Posterior cingulate gyrus (tissue), 11 donors: ENCODE measurements at regions not wholly inside any gene's neighbourhood (a gene's known extent, or its start where the extent isn't known, plus 50 kb on each side); places are given as distances from the start of the nearest gene placed in this dataset.
A peak's percentile ranks its signal among the peaks of the same experiment; 100 is the strongest.
"Not testable (repeated sequence)": the region's sequence is repeated elsewhere in the genome, so short reads cannot be mapped to it uniquely, and the experiment has no call there.

Experiments
- DNase-seq, 10 donors: peaks; one replicate each; pipeline versions ENCODE4 v3.0.0 to v3.0.0-alpha.2; 2020 to 2021; ENCODE audit warnings: mixed read lengths in 3 of 10
- intact Hi-C: fragments of 100-400 bp; cut with DNase I; formaldehyde crosslinking; loops from one replicate; pipeline ENCODE4 v1.15.1; 2023

DNA sequence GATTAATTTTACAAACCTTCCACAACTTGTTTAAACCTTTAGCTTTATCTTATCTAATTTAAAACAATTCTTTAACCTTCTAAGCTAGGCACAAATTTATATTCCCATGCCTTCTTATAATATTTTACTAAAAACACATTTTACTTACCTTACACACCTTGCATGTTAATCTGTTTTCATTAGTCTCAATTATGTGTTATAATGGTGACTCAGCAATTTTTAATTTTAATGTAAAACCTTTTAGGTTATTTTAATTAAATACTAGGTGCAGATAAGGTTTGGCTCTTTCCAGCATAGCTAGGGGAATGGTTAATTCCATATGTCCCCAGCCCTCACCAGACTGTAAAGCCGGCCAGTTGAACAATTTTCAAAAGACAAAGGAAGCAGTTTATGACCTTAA lies 264.6 kb upstream of the SGO1 start:
- intact Hi-C loops: no loop called here
- no peak for DNase-seq

DNA sequence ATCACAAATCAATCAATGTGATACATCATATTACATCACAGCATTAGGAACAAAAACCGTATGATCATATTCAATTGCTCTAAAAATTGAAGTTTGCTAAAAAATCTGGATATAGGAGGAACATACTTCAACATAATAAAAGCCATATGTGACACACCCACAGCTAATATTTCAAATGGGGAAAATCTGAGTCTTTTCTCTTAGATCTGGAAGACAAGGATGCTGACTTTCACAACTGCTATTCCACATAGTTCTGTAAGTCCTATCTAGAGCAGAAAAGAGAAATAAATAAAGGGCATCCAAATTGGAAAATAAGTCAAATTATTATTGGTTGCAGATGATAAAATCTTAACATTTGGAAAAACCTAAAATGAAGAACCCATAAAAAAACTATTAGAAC lies 256.8 kb upstream of the SGO1 start:
- intact Hi-C loops: no loop called here
- DNase-seq: no peak

DNA sequence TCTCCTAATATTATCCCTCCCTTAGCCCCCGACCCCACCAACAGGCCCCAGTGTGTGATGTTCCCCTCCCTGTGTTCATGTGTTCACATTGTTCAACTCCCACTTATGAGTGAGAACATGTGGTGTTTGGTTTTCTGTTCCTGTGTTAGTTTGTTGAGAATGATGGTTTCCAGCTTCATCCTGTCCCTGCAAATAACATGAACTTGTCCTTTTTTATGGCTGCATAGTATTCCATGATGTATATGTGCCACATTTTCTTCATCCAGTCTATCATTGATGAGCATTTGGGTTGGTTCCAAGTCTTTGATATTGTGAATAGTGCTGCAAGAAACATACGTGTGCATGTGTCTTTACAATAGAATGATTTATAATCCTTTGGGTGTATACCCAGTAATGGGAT lies 241.3 kb upstream of the SGO1 start:
- intact Hi-C loops, DNase-seq: not testable (repeated sequence)

DNA sequence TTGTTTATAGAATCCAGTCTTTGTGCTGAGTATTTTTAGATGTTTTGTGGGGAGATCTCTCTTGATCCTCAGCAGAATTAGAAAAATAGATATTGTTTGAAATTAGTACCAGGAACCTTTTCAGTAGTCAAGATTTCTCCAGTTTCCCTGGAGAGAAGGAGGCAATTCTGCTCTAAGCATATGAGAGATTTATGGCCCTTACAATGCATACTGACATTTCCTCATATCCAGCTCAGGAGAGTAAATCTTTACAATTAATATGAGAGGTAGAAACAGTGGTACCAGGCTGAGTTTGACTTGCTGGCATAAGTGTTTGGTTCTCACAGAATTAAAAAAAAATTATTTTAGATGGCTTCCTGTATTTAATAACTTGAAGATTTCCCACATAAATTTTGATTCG lies 239.1 kb upstream of the SGO1 start:
- intact Hi-C loops: no loop called here
- no peak for DNase-seq

DNA sequence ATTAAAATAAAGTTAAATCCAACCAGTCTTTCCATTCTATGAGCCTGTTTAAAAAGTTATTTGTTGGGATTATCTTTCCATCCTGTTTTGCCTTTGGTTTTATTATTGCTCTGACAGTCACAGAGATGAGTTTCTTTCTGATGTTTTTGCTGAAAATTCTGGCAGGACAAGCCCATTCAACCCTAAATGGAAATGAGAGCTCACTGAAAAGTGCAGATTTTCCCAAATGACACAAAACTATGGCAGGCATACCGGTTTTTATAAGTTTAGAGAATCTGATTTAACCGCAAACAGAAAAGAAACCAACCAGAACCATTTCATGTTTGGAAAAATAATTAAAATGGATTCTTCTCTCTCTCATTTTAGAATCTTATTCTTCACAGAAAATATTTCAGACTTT lies 238.1 kb upstream of the SGO1 start:
- DNase-seq: no peak
- intact Hi-C loops: no loop called here

DNA sequence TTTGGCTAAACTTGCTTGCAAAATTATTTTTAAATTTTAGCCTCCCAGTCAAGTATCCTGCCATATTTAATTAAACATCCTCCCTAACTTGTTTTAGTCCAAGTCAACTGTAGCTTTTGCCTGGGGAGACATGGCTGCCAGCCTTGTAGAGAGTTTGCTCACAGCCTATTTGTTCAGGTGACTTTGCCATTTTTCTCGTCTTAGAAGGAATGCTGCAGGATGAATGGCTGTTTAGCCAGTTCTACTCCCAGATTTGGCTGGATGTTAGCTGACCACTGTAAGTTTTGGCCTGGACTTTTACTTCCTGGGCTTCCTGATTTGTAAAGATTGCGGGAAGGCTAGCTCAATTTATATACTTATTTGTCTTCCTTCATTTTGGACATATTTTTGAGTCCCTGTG lies 236.4 kb upstream of the SGO1 start:
- intact Hi-C loops: no loop called here
- no peak for DNase-seq

DNA sequence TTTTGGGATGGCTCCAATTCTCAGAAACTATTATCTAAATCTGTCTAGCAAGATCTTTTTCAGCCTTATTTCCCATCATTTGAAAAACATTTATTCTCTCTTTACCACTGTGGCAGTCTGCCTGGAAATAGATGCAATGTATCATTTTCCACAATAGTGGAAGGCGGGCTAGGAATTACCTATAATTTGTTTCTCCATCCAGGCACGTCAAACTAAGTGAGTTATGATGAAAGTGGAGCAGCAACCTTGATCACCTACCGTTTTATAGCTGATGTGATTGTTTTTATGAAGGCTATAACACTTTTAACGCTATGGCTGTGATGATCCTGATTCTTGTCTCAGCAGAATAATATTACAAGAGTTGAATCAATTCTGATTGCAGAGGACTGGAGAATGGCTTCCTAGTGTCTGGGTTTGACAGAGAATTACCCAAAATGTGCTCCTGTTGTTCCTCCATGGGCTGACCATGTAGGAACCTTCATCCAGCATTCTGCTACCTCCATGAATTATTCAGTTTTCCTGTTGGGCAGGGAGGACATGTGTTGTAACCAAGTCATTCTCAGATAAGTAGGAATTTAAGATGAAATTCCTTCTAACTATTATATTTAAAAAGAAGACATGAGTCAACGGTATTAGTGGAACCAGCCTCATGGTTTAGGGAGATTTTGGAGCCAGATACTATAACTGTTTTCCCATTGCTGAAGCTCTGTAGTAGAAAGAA lies 231.5 kb upstream of the SGO1 start:
- intact Hi-C loops: no loop called here
- DNase-seq: no peak

DNA sequence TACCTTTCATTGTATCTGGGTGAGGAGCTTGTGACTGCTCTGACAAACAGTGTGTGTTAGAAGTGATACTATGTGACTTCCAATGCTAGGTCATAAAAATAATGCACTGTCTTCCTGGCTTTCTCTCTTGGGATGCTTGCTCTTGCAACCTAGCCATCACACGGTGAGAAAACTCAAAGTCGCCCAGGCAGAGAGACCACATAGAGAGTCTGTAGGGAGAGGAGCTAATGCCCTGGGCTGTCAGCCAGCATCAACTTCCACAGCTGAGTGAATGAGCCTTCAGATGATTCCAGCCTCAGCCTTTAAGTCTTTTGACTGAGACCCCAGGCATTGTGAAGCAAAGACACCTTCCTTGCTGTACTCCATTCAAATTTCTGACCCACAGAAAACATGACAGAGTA lies 220.6 kb upstream of the SGO1 start:
- intact Hi-C loops: no loop called here
- DNase-seq: no peak

DNA sequence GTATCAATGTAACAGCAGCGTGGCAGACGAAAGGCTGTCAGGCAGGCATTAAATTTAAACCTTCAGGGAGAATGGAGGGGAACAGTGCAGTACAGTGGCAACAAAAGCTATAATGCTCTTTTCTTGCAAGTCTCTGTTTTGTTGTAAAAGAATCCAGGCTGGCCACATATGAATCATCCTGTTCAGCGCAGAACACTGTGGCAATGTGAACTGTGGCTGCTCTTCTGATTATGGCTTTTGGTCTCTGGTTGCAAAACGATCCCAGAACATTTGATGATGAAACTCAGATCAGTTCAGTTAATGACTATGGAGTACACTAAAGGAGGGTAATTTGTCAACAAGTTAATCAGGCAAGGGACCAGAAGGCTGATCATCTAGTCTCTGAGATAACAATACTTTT lies 219.7 kb upstream of the SGO1 start:
- DNase-seq: no peak
- intact Hi-C loops: no loop called here

DNA sequence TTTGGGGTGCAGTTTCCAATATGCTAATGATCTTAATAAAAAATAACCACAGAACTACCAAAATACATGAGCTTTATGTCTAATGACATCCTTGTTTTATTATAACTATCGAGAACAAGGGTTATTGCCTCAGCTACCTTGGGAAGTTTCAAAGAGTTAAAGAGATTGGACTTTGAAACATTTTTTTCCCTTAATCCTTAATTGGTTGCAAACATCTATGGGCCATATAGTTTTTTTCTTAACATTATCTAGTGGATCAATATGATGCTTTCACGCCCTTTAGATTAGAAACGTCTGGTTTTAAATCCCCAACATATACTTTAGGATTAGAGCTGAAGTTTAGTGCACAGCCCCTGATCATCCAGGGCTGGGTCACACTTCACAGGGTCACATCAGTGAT lies 219.2 kb upstream of the SGO1 start:
- no peak for DNase-seq
- intact Hi-C loops: no loop called here

DNA sequence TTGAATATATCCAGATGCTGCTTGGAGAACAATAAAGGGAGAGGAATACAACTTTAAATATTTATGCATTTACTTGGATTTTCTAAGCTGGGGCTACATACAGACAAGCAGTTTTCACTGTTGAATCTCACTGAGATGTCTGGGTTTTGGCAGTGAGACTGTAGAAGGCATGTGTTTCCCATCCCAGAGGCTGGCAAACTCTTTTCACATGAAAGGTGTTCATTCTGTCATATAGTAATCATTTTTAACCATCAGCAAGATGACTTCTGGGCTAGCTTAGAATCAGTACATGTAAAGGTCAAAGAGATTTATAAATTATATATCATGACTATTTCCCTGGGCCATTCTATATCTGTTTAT lies 218.7 kb upstream of the SGO1 start:
- intact Hi-C loops: no loop called here

DNA sequence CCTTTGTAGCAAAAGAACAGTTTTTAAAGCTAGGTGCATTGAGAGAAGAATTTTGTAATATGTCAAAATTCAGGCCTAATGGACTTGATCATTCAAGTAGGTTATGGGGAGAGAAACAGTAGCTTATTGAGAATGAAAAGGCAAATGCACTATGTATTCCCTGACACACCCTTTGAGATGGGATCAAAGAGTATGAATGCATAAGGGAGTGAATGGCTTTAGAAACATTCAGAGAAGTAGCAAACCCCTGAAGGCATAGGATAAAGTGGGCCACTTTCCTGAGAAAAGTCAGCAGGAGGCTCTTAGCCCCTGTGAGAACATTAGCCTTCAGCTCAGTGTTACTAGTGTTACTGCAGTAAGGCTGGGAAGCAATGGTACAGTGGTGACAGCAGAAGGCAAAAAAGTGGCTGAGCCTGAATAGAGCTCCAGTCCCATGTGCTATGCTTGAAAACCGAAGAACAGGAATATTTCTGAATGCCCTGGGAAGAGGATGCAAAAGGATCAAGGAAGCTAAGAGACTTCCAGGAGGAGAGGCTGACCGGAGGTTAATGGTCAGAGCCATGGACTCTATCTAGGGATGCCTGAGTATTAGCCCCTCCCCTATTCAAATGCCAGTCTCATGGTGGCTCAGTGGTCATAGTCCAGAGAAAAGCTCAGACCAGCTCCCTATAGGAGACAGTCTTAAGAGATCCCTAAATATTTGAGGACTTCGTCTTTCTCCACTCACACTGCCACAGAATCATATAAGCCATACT lies 218.2 kb upstream of the SGO1 start:
- intact Hi-C loops: no loop called here
- DNase-seq: no peak

More for the DNA sequence above, 218.7 kb upstream of the SGO1 start:
- no peak for DNase-seq

DNA sequence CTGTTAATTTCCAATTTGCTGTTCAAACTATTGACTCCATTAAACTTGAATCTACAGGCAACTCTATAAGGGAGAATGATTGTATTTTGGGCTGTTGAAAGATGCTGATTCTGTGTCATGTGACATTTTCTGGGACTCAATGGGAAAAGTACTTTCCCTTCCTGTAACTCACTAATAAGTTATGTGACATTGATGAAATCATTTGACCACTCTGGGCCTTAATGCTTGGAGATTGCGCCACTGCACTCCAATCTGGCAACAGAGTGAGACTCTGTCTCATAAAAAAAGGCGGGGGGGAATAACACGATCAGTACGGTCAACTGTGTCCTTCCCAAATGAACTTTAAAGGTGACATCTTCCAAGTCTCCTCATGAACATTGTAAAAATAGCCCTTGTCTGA lies 215.2 kb upstream of the SGO1 start:
- intact Hi-C loops: no loop called here
- DNase-seq: no peak

DNA sequence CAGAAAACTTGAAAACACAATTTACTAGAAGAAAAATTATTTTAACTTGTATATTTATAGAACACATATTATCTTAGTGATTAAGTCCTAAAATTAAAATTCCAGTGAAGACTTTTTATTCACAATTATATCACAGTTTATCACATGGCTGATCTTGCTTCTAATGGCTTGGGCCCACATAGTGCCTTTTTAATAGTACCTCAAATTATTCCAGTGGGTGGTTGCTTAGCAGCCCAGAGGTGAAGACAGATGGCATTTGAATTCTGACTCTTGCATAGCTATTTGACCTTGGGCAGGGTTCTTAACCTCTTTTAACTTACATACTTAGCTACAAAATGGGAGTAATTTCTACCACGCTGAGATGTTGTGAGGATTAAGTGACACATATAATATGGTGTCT lies 214.7 kb upstream of the SGO1 start:
- intact Hi-C loops: no loop called here
- no peak for DNase-seq

DNA sequence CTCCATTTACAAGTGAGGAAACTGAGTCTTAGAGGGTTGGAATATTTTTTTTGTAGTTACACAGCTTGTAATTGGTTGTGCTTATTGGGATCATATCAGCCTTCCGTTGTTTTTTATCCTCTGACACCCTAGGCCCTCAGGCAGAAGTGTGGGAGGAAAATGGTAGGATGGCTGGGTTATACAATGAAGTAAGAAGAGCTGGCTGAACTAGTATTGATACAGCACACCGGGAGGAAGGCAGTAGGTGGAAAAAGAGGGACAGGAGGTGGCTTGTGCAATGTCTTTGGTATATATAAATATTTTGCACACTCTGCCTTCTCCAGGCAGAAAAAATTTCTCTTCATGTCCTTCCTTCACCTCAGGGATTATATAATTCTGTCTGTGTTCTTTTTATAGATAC lies 214.3 kb upstream of the SGO1 start:
- no peak for DNase-seq
- intact Hi-C loops: no loop called here

DNA sequence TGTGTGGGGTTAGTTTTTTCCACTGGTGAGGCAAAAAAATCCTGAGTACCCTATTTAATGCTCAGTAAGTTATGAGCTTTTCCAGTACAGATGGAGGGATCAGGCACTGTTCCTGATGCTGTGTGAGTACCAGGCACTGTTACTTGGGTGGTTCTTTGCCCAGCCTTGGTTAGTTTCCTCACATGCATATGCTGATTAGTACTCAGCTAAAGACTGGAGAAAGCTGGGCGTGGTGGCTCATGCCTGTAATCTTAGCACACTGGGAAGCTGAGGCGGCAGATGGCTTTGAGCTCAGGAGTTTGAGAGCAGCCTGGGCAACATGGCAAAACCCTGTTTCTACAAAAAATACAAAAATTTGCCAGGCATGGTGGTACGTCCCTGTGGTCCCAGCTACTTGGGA lies 210.3 kb upstream of the SGO1 start:
- DNase-seq: no peak
- intact Hi-C loops: no loop called here

DNA sequence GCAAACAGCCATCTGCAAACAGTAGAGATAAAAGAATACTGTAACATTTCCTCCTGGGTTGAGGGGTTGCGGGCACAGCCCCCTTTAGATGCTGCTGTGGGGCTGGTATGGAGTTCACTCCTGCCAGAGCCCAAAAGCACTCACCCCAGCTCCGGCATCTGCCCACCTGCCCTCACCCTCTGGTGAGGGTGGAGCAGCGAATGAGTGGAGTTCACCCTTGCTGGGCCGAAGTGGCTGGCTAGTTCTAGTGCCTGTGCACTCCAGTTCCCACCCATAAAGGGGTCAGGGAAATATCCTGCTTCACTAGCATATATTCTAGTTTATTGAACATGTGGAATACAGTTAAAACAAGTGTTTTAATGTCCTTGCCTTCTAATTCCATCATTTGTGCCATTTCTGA lies 209.7 kb upstream of the SGO1 start:
- intact Hi-C loops: no loop called here
- no peak for DNase-seq

DNA sequence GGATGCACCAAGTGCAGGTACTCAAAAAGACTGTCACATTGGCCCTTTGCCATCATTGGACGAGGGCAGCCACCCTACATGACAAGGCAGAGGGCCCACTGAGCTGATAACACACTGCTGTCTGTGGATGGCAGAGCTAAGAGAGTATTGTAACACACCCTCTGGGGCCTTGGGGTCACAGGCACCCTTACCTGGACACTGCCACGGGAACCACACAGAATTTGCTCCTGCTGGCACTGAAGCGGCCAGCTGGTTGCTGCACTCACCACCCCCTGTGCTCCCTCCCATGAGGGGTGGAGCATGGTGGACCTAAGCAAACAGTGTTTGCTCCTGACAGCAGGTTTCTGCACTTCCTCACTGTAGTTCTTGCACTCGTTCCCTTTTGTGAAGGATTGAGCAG lies 208.2 kb upstream of the SGO1 start:
- no peak for DNase-seq
- intact Hi-C loops: no loop called here

DNA sequence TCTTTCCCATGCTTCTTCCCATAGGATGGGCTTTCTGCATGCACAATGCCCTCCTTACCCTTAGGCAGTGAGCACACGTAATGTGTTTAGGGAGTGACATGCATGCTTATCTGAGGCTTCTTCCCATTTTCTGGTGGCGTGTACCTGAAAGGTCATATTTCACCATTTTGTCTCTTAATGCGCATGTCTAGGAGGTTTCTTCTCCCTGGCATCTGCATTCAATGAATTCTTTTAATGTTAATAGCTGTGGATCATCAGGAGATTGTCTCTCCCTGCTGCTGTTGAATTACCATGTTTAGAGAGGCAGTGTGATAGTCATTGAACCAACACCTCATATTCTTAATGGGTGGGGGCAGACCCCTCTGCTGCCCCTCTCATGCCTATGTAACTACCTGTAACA lies 205.6 kb upstream of the SGO1 start:
- intact Hi-C loops: no loop called here
- DNase-seq: no peak

DNA sequence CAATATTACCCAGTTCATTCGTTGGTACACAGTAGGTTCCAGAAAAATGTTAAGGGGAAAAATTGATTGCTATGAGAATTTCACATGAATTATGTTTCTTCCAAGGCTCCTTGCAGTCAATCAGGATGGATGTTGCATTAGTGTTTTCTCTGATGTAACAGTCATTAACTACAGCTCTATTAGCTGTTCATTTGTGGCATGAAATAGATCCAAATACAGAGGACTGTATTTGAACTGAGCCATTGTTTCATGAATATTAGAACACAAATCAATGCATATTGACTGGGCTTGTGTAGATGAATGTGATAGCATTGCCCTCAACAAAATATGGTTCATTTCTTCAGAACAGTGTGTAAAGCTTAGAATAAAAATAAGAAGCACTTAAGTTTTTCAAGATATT lies 203.0 kb upstream of the SGO1 start:
- DNase-seq: no peak
- intact Hi-C loops: no loop called here

DNA sequence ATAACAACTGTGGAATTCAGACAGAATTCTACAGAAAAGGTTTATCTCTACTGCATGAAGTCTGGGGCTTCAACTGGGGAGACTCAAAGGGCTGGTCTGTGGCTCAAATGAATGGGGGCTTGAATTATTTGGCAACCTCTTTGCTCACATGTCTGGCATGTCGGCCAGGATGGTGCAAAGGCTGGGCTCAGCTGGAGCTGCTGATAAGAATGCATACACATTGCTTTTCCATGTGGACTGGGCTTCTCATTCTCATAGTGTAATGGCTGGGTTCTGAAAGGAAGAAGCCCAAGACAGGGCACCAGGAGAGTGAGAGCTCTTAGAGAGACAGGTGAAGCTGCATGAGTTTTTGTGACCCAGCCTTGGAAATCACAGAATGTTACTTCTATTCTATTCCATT lies 194.3 kb upstream of the SGO1 start:
- DNase-seq: peak in 1 of 10 donors; percentile 47
- intact Hi-C loops: no loop called here

DNA sequence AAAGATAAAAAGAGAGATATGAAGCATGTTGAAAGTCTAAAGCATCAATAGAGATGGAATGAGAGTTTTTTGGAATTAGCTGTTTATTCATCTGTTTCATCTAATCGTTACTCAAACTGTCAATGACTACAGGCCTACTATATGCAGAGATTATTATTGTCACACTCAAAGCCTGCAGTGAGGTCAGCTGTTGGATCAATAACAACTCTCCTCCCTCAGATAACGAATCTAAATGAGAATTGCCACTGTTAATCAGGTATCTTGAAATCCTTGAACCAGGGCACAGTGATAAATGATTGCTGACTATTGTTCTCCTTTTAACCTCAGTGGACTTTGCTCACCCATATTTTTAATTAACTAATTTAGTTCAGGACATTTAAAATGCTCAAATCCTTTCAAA lies 192.3 kb upstream of the SGO1 start:
- DNase-seq: no peak
- intact Hi-C loops: no loop called here
